ENCODE measurements at regions not wholly inside any gene's neighbourhood (a gene's known extent, or its start where the extent isn't known, plus 50 kb on each side); places are given as distances from the start of the nearest gene placed in this dataset.

GRCh38 chr20:41734506-41734945, 116.3 kb upstream of the CHD6 start (continued):
- TF ChIP-seq PATZ1 (CRISPR knock-in tag; IDR thresholded peaks at IDR 0.05) = peak; percentile 59
- TF ChIP-seq SUZ12 (IDR thresholded peaks at IDR 0.05; ENCODE audit: low read depth, low read length) = no peak
- peak; percentile 35; the same call in 1 of the 2 replicates for TF ChIP-seq ZNF766 (CRISPR knock-in tag; IDR thresholded peaks at IDR 0.05; ENCODE audit: borderline replicate concordance)
- TF ChIP-seq NFRKB (IDR thresholded peaks at IDR 0.05) = no peak
- TF ChIP-seq TEF (CRISPR knock-in tag; IDR thresholded peaks at IDR 0.05) = no peak
- TF ChIP-seq ELF4 (CRISPR knock-in tag; IDR thresholded peaks at IDR 0.05; ENCODE audit: borderline replicate concordance) = no peak
- TF ChIP-seq ZBTB40 (IDR thresholded peaks at IDR 0.05) = no peak
- no peak; the same call in 1 of the 2 replicates for TF ChIP-seq ZBTB40 (CRISPR knock-in tag; IDR thresholded peaks at IDR 0.05)
- TF ChIP-seq ZBTB46 (CRISPR knock-in tag; IDR thresholded peaks at IDR 0.05; ENCODE audit: borderline replicate concordance) = no peak
- no peak for TF ChIP-seq ZNF747 (CRISPR knock-in tag; IDR thresholded peaks at IDR 0.05; ENCODE audit: borderline replicate concordance)
- no peak for TF ChIP-seq ZNF20 (CRISPR knock-in tag; IDR thresholded peaks at IDR 0.05)
- TF ChIP-seq THRA (CRISPR knock-in tag; IDR thresholded peaks at IDR 0.05; ENCODE audit: borderline replicate concordance) = 0 out of 2 replicates have a peak, but pooled peaks have one; percentile 26
- no peak for TF ChIP-seq MED13 (CRISPR knock-in tag; IDR thresholded peaks at IDR 0.05)
- no peak for TF ChIP-seq ZNF143 (CRISPR knock-in tag; IDR thresholded peaks at IDR 0.05)
- TF ChIP-seq IKZF4 (CRISPR knock-in tag; IDR thresholded peaks at IDR 0.05; ENCODE audit: borderline replicate concordance, low read depth, not compliant biosample characterization) = no peak
- no peak for TF ChIP-seq KMT2B (CRISPR knock-in tag; IDR thresholded peaks at IDR 0.05)
